Endodermal cell (in vitro differentiated cells): ENCODE measurements at regions not wholly inside any gene's neighbourhood (a gene's known extent, or its start where the extent isn't known, plus 50 kb on each side); places are given as distances from the start of the nearest gene placed in this dataset.

Source experiments
- DNase-seq: peaks from one replicate; pipeline ENCODE4 v3.0.0-alpha.2; 2017
- H3K27ac ChIP-seq: 2 replicates; pipeline ENCODE4 v1.5.1; 2013; ENCODE audit warnings: mild to moderate bottlenecking, low read depth, low read length, moderate library complexity
- H3K27me3 ChIP-seq: 2 replicates; pipeline ENCODE4 v1.6.1; 2013; ENCODE audit warnings: mild to moderate bottlenecking, low read length, moderate library complexity; ENCODE audit not compliant: insufficient read depth, control insufficient read depth, poor library complexity, severe bottlenecking
- H3K36me3 ChIP-seq: 2 replicates; pipeline ENCODE4 v1.7.0; 2013; ENCODE audit warnings: mild to moderate bottlenecking, low read length, moderate library complexity; ENCODE audit not compliant: control insufficient read depth, insufficient read depth
- H3K4me1 ChIP-seq: one replicate; pipeline ENCODE4 v1.7.0; 2013; ENCODE audit warnings: low read length; ENCODE audit not compliant: control insufficient read depth, insufficient read depth
- H3K4me3 ChIP-seq: 2 replicates; pipeline ENCODE4 v1.5.1; 2013; ENCODE audit warnings: mild to moderate bottlenecking, low read length, moderate library complexity
- H3K9ac ChIP-seq: 2 replicates; pipeline ENCODE4 v1.6.1; 2013; ENCODE audit warnings: mild to moderate bottlenecking, low read length, moderate library complexity; ENCODE audit not compliant: poor library complexity, severe bottlenecking; ENCODE audit errors: extremely low read depth
- H3K9me3 ChIP-seq: 2 replicates; pipeline ENCODE4 v1.6.1; 2013; ENCODE audit warnings: mild to moderate bottlenecking, low read length, moderate library complexity; ENCODE audit not compliant: control insufficient read depth
- H3K27ac Mint-ChIP-seq: 2 replicates; pipeline ENCODE4 v1.8.0; 2020; ENCODE audit warnings: mixed read lengths
- H3K27me3 Mint-ChIP-seq: 2 replicates; pipeline ENCODE4 v1.8.0; 2021; ENCODE audit warnings: mild to moderate bottlenecking, mixed read lengths; ENCODE audit not compliant: insufficient read depth
- H3K36me3 Mint-ChIP-seq: 2 replicates; pipeline ENCODE4 v1.8.0; 2020; ENCODE audit warnings: low read depth, mixed read lengths
- H3K4me1 Mint-ChIP-seq: 2 replicates; pipeline ENCODE4 v1.8.0; 2020; ENCODE audit warnings: mixed read lengths
- H3K4me3 Mint-ChIP-seq: 2 replicates; pipeline ENCODE4 v1.8.0; 2020; ENCODE audit warnings: mild to moderate bottlenecking, moderate library complexity, mixed read lengths
- H3K9me3 Mint-ChIP-seq: 2 replicates; pipeline ENCODE4 v1.8.0; 2020; ENCODE audit warnings: mild to moderate bottlenecking, mixed read lengths
- CTCF ChIP-seq: fragments of 200-600 bp; sonication (generic); conservative IDR thresholded peaks from 2 replicates; pipeline ENCODE4 v1.5.0; 2021; ENCODE audit warnings: antibody characterized with exemption, mild to moderate bottlenecking
- WGBS, 2 experiments: methylation state at CpG; one replicate each; pipeline versions ENCODE4 v1.1.5 to v1.1.7; 2013; ENCODE audit warnings: missing lambda C conversion rate in 2 of 2, mixed read lengths in 1 of 2; ENCODE audit not compliant: insufficient coverage in 1 of 2, insufficient read length in 1 of 2; 5-methylcytosine and 5-hydroxymethylcytosine counted together

- no peak for DNase-seq
- Mint-ChIP-seq H3K9me3 (no peaks in the 10 kb centered on the region), H3K4me3 (no peak overlapping the region), H3K27ac (no peak overlapping the region), H3K27me3 (peaks cover 4% of the 10 kb centered on the region), H3K4me1 (peaks cover 12% of the 10 kb centered on the region), H3K36me3 (no peaks in the 10 kb centered on the region)
- H3K27ac ChIP-seq, result no peak overlapping the region
- no peak overlapping the region for H3K4me3 ChIP-seq
- H3K9me3 ChIP-seq, result no peaks in the 10 kb centered on the region
- no peaks in the 10 kb centered on the region for H3K4me1 ChIP-seq
- H3K9ac ChIP-seq, result no peak overlapping the region
- WGBS, 2 experiments, result 92 to 100% methylated on average over 5 to 8 of the region's 8 CpGs
- H3K27me3 ChIP-seq, result no peaks in the 10 kb centered on the region
- no peaks in the 10 kb centered on the region for H3K36me3 ChIP-seq
- no peak for TF ChIP-seq CTCF
Observed at GRCh38 chr10:79007018-79007417, 61.7 kb upstream of the ZMIZ1 start.

GRCh38 chr10:79007421-79008319 is 61.1 kb upstream of the ZMIZ1 start:
- DNase-seq, result no peak
- Histone ChIP-seq H3K27ac (no peak overlapping the region), H3K4me3 (no peak overlapping the region), H3K4me1 (no peaks in the 10 kb centered on the region), H3K9ac (no peak overlapping the region), H3K9me3 (no peaks in the 10 kb centered on the region), H3K27me3 (no peaks in the 10 kb centered on the region), H3K36me3 (no peaks in the 10 kb centered on the region)
- peaks cover 14% of the 10 kb centered on the region for H3K4me1 Mint-ChIP-seq
- no peaks in the 10 kb centered on the region for H3K9me3 Mint-ChIP-seq
- WGBS, 2 experiments, result 88 to 98% methylated on average over 3 to 5 of the region's 5 CpGs
- no peak overlapping the region for H3K4me3 Mint-ChIP-seq
- H3K27me3 Mint-ChIP-seq, result peaks cover 8% of the 10 kb centered on the region
- no peak overlapping the region for H3K27ac Mint-ChIP-seq
- no peaks in the 10 kb centered on the region for H3K36me3 Mint-ChIP-seq
- no peak for TF ChIP-seq CTCF

GRCh38 chr10:79009145-79009544 is 59.6 kb upstream of the ZMIZ1 start:
- H3K36me3 ChIP-seq, result no peaks in the 10 kb centered on the region
- Mint-ChIP-seq H3K9me3 (no peaks in the 10 kb centered on the region), H3K4me1 (peaks cover 14% of the 10 kb centered on the region), H3K27ac (no peak overlapping the region), H3K4me3 (no peak overlapping the region), H3K27me3 (peaks cover 8% of the 10 kb centered on the region), H3K36me3 (no peaks in the 10 kb centered on the region)
- 83% methylated on average over 2 to 5 of the region's 5 CpGs for WGBS, 2 experiments
- no peaks in the 10 kb centered on the region for H3K9me3 ChIP-seq
- no peak overlapping the region for H3K4me3 ChIP-seq
- no peak for DNase-seq
- H3K27me3 ChIP-seq, result no peaks in the 10 kb centered on the region
- H3K4me1 ChIP-seq, result no peaks in the 10 kb centered on the region
- no peak overlapping the region for H3K9ac ChIP-seq
- no peak overlapping the region for H3K27ac ChIP-seq
- no peak for TF ChIP-seq CTCF
